SJCRH30 (cell line): ENCODE measurements at regions not wholly inside any gene's neighbourhood (a gene's known extent, or its start where the extent isn't known, plus 50 kb on each side); places are given as distances from the start of the nearest gene placed in this dataset.
A peak's percentile ranks its signal among the peaks of the same experiment; 100 is the strongest.

Source experiments
- DNase-seq, 2 experiments: peaks; one replicate each; pipeline ENCODE4 v3.0.0-alpha.2; 2015 to 2020
- H3K27ac ChIP-seq: fragments of 250-450 bp; sonication (Bioruptor Pico); 2 replicates; pipeline ENCODE4 v1.5.1; 2020; ENCODE audit warnings: mild to moderate bottlenecking, moderate library complexity
- H3K27me3 ChIP-seq: fragments of 250-450 bp; sonication (Bioruptor Pico); 2 replicates; pipeline ENCODE4 v1.5.1; 2020; ENCODE audit warnings: mild to moderate bottlenecking, moderate library complexity
- H3K36me3 ChIP-seq: fragments of 250-450 bp; sonication (Bioruptor Pico); 2 replicates; pipeline ENCODE4 v1.5.1; 2020; ENCODE audit warnings: mild to moderate bottlenecking, moderate library complexity
- H3K4me1 ChIP-seq: fragments of 250-450 bp; sonication (Bioruptor Pico); 2 replicates; pipeline ENCODE4 v1.5.1; 2020; ENCODE audit warnings: mild to moderate bottlenecking, moderate library complexity
- H3K4me3 ChIP-seq: fragments of 250-450 bp; sonication (Bioruptor Pico); 2 replicates; pipeline ENCODE4 v1.5.1; 2020; ENCODE audit warnings: mild to moderate bottlenecking, moderate library complexity
- H3K9me3 ChIP-seq: fragments of 250-450 bp; sonication (Bioruptor Pico); replicated peaks from 2 replicates; pipeline ENCODE4 v1.5.1; 2020; ENCODE audit warnings: mild to moderate bottlenecking, moderate library complexity

- H3K9me3 ChIP-seq: no peaks in the 10 kb centered on the region
- H3K27ac ChIP-seq: no peak overlapping the region
- no peaks in the 10 kb centered on the region for H3K27me3 ChIP-seq
- H3K4me1 ChIP-seq: no peaks in the 10 kb centered on the region
- no peak for DNase-seq
- H3K4me3 ChIP-seq: no peak overlapping the region
- H3K36me3 ChIP-seq: no peaks in the 10 kb centered on the region
These were observed 230.3 kb upstream of the MEOX2 start for GRCh38 chr7:15916681-15917380.

GRCh38 chr7:15915686-15916293 is 229.3 kb upstream of the MEOX2 start:
- Histone ChIP-seq H3K36me3 (no peaks in the 10 kb centered on the region), H3K4me3 (no peak overlapping the region), H3K27ac (no peak overlapping the region), H3K27me3 (no peaks in the 10 kb centered on the region), H3K9me3 (no peaks in the 10 kb centered on the region), H3K4me1 (no peaks in the 10 kb centered on the region)
- no peak for DNase-seq

GRCh38 chr7:15914611-15915010 is 228.1 kb upstream of the MEOX2 start:
- Histone ChIP-seq H3K9me3 (no peaks in the 10 kb centered on the region), H3K36me3 (no peaks in the 10 kb centered on the region), H3K4me3 (no peak overlapping the region), H3K4me1 (no peaks in the 10 kb centered on the region), H3K27ac (no peak overlapping the region), H3K27me3 (no peaks in the 10 kb centered on the region)
- no peak for DNase-seq

- Histone ChIP-seq H3K36me3 (no peaks in the 10 kb centered on the region), H3K9me3 (no peaks in the 10 kb centered on the region), H3K27me3 (no peaks in the 10 kb centered on the region), H3K4me3 (no peak overlapping the region), H3K27ac (no peak overlapping the region), H3K4me1 (no peaks in the 10 kb centered on the region; the same call in 1 of the 2 replicates)
- DNase-seq: no peak
These were observed 220.0 kb upstream of the MEOX2 start for GRCh38 chr7:15906436-15906835.

GRCh38 chr7:15905251-15906040 is 219.0 kb upstream of the MEOX2 start:
- DNase-seq: no peak
- H3K9me3 ChIP-seq: no peaks in the 10 kb centered on the region
- H3K4me3 ChIP-seq: no peak overlapping the region
- H3K27ac ChIP-seq: no peak overlapping the region
- no peaks in the 10 kb centered on the region for H3K27me3 ChIP-seq
- no peaks in the 10 kb centered on the region; the same call in 1 of the 2 replicates for H3K4me1 ChIP-seq
- H3K36me3 ChIP-seq: no peaks in the 10 kb centered on the region

- Histone ChIP-seq H3K9me3 (no peaks in the 10 kb centered on the region), H3K4me1 (peaks cover 10% of the 10 kb centered on the region), H3K36me3 (no peaks in the 10 kb centered on the region), H3K4me3 (no peak overlapping the region), H3K27me3 (no peaks in the 10 kb centered on the region), H3K27ac (no peak overlapping the region)
- DNase-seq: no peak
These were observed 204.8 kb upstream of the MEOX2 start for GRCh38 chr7:15891151-15891881.

GRCh38 chr7:15889507-15889906 is 203.0 kb upstream of the MEOX2 start:
- DNase-seq: peak; percentile 11 to 36
- peaks cover 12% of the 10 kb centered on the region for H3K4me1 ChIP-seq

GRCh38 chr7:15888090-15888489 is 201.6 kb upstream of the MEOX2 start:
- Histone ChIP-seq H3K4me1 (peaks cover 12% of the 10 kb centered on the region), H3K27me3 (no peaks in the 10 kb centered on the region), H3K4me3 (no peak overlapping the region), H3K27ac (peak overlapping the region; percentile 39; the same call in 1 of the 2 replicates), H3K9me3 (no peaks in the 10 kb centered on the region), H3K36me3 (no peaks in the 10 kb centered on the region)
- peak in 1 of 2 experiments; percentile 34 for DNase-seq

More at GRCh38 chr7:15889507-15889906, 203.0 kb upstream of the MEOX2 start:
- no peaks in the 10 kb centered on the region for H3K9me3 ChIP-seq
- H3K4me3 ChIP-seq: no peak overlapping the region
- H3K27me3 ChIP-seq: no peaks in the 10 kb centered on the region
- H3K27ac ChIP-seq: no peak overlapping the region
- no peaks in the 10 kb centered on the region for H3K36me3 ChIP-seq

GRCh38 chr7:15886626-15887025 is 200.1 kb upstream of the MEOX2 start:
- DNase-seq: no peak
- H3K27me3 ChIP-seq: no peaks in the 10 kb centered on the region
- H3K36me3 ChIP-seq: no peaks in the 10 kb centered on the region
- no peak overlapping the region for H3K27ac ChIP-seq
- peaks cover 11% of the 10 kb centered on the region for H3K4me1 ChIP-seq
- 0 out of 2 replicates have a peak, but pooled peaks cover 3% of the 10 kb centered on the region for H3K9me3 ChIP-seq
- no peak overlapping the region for H3K4me3 ChIP-seq

GRCh38 chr7:15885678-15886077 is 199.2 kb upstream of the MEOX2 start:
- Histone ChIP-seq H3K4me3 (no peak overlapping the region), H3K9me3 (0 out of 2 replicates have a peak, but pooled peaks cover 3% of the 10 kb centered on the region), H3K27me3 (no peaks in the 10 kb centered on the region), H3K27ac (no peak overlapping the region), H3K36me3 (no peaks in the 10 kb centered on the region), H3K4me1 (peaks cover 7% of the 10 kb centered on the region)
- no peak for DNase-seq

GRCh38 chr7:15874774-15875173 is 188.3 kb upstream of the MEOX2 start:
- H3K4me3 ChIP-seq: no peak overlapping the region
- H3K27me3 ChIP-seq: no peaks in the 10 kb centered on the region
- no peaks in the 10 kb centered on the region for H3K4me1 ChIP-seq
- no peak for DNase-seq
- H3K36me3 ChIP-seq: no peaks in the 10 kb centered on the region
- H3K27ac ChIP-seq: no peak overlapping the region
- no peaks in the 10 kb centered on the region for H3K9me3 ChIP-seq

- no peaks in the 10 kb centered on the region for H3K27me3 ChIP-seq
- no peak overlapping the region for H3K4me3 ChIP-seq
- no peak for DNase-seq
- no peaks in the 10 kb centered on the region for H3K9me3 ChIP-seq
- H3K36me3 ChIP-seq: no peaks in the 10 kb centered on the region
- no peaks in the 10 kb centered on the region for H3K4me1 ChIP-seq
- no peak overlapping the region for H3K27ac ChIP-seq
These were observed 183.9 kb upstream of the MEOX2 start for GRCh38 chr7:15870347-15870746.

GRCh38 chr7:15867441-15867840 is 181.0 kb upstream of the MEOX2 start:
- Histone ChIP-seq H3K4me1 (peaks cover 3% of the 10 kb centered on the region; the same call in 1 of the 2 replicates), H3K27me3 (no peaks in the 10 kb centered on the region), H3K27ac (no peak overlapping the region), H3K9me3 (no peaks in the 10 kb centered on the region), H3K36me3 (no peaks in the 10 kb centered on the region), H3K4me3 (no peak overlapping the region)
- DNase-seq: no peak

- no peak overlapping the region for H3K27ac ChIP-seq
- H3K36me3 ChIP-seq: no peaks in the 10 kb centered on the region
- no peaks in the 10 kb centered on the region for H3K27me3 ChIP-seq
- H3K4me1 ChIP-seq: peaks cover 8% of the 10 kb centered on the region; the same call in 1 of the 2 replicates
- H3K9me3 ChIP-seq: no peaks in the 10 kb centered on the region
- DNase-seq: no peak
- no peak overlapping the region for H3K4me3 ChIP-seq
These were observed 180.3 kb upstream of the MEOX2 start for GRCh38 chr7:15866753-15867152.
